SW480 (cell line): ENCODE measurements at regions not wholly inside any gene's neighbourhood (a gene's known extent, or its start where the extent isn't known, plus 50 kb on each side); places are given as distances from the start of the nearest gene placed in this dataset.
A peak's percentile ranks its signal among the peaks of the same experiment; 100 is the strongest.
"Not testable (repeated sequence)": the region's sequence is repeated elsewhere in the genome, so short reads cannot be mapped to it uniquely, and the experiment has no call there.

Experiments
- DNase-seq: peaks from one replicate; pipeline ENCODE4 v3.0.0-alpha.2; 2016; ENCODE audit warnings: low spot score

- no peak for DNase-seq
Observed at GRCh38 chr10:3659203-3659917, 125.6 kb downstream of the KLF6 start.

- DNase-seq = no peak
Observed at GRCh38 chr10:3658766-3659165, 126.2 kb downstream of the KLF6 start.

GRCh38 chr10:3656214-3656613, 128.8 kb downstream of the KLF6 start:
- DNase-seq = no peak

- no peak for DNase-seq
Observed at GRCh38 chr10:3655528-3655927, 129.5 kb downstream of the KLF6 start.

- no peak for DNase-seq
Observed at GRCh38 chr10:3654980-3655379, 130.0 kb downstream of the KLF6 start.

GRCh38 chr10:3654496-3654895, 130.5 kb downstream of the KLF6 start:
- no peak for DNase-seq

- DNase-seq = not testable (repeated sequence)
Observed at GRCh38 chr10:3653303-3653702, 131.7 kb downstream of the KLF6 start.

- DNase-seq = no peak
Observed at GRCh38 chr10:3652886-3653285, 132.1 kb downstream of the KLF6 start.

- no peak for DNase-seq
Observed at GRCh38 chr10:3651969-3652653, 132.9 kb downstream of the KLF6 start.

GRCh38 chr10:3648576-3648975, 136.4 kb downstream of the KLF6 start:
- no peak for DNase-seq

GRCh38 chr10:3648170-3648569, 136.8 kb downstream of the KLF6 start:
- DNase-seq = no peak

GRCh38 chr10:3647074-3647473, 137.9 kb downstream of the KLF6 start:
- DNase-seq = no peak

- DNase-seq = no peak
Observed at GRCh38 chr10:3645406-3645805, 139.6 kb downstream of the KLF6 start.

GRCh38 chr10:3640816-3641215, 144.2 kb downstream of the KLF6 start:
- no peak for DNase-seq

- DNase-seq = peak; percentile 55
Observed at GRCh38 chr10:3639546-3639945, 145.5 kb downstream of the KLF6 start.

GRCh38 chr10:3636356-3637181, 148.4 kb downstream of the KLF6 start:
- no peak for DNase-seq

- no peak for DNase-seq
Observed at GRCh38 chr10:3635697-3636096, 149.3 kb downstream of the KLF6 start.

GRCh38 chr10:3635211-3635671, 149.8 kb downstream of the KLF6 start:
- DNase-seq = no peak

GRCh38 chr10:3634646-3635045, 150.4 kb downstream of the KLF6 start:
- not testable (repeated sequence) for DNase-seq

GRCh38 chr10:3631701-3632330, 153.2 kb downstream of the KLF6 start:
- DNase-seq = no peak

- no peak for DNase-seq
Observed at GRCh38 chr10:3631291-3631690, 153.7 kb downstream of the KLF6 start.
